ENCODE measurements at regions not wholly inside any gene's neighbourhood (a gene's known extent, or its start where the extent isn't known, plus 50 kb on each side); places are given as distances from the start of the nearest gene placed in this dataset.

- peak; percentile 46 for DNase-seq (ENCODE audit: low read depth, low spot score)
- no peak overlapping the region for H3K4me3 ChIP-seq (ENCODE audit: low read length)
These were observed 55.0 kb upstream of the PRDM5 start for GRCh38 chr4:120977435-120977997.

- no peak overlapping the region for H3K4me3 ChIP-seq (ENCODE audit: low read length)
- no peak for DNase-seq (ENCODE audit: low read depth, low spot score)
These were observed 50.7 kb upstream of the PRDM5 start for GRCh38 chr4:120973207-120973606.

All from Jurkat, Clone E6-1 (cell line).